ENCODE measurements at regions not wholly inside any gene's neighbourhood (a gene's known extent, or its start where the extent isn't known, plus 50 kb on each side); places are given as distances from the start of the nearest gene placed in this dataset.

DNA sequence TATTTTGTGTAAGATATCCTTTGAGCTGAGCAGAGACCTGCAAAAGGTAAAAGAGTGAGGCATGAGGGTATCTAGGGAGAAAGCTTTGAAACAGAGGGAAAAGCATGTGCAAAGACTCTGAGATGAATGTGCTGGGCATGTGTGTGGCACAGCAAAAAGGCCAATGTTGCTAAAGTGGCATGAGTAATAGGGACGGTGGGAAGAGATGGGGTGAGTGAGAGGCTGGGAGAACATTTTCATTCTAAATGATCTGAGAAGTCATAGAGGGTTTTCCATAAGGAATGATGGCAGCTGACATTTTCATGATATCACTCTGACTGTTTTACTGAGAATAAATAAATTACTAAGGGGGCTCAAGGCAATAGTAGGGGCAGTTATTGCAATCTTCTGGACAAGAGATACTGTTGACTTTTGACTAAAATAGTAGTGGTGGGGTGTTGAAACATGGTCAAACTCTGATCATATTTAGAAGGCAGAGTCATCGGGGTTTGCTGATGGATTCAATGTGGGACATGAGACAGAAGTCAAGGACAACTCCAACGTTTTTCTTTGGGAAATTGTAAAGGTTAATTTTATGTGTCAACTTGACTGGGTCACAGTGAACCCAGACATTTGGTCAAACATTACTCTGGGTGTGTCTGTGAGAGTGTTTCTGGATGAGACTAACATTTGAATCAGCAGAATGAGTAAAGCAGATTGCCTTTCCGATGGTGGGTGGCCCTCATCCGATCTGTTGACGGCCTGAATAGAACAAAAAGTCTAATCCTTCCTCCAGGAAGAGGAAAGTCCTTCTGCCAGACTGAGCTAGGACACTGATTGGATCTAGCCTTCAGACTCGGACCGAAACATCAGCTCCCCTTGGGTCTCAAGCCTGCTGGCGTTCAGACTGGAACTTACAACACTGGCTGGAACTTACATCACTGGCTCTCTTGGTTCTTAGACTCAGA lies 193.9 kb upstream of the PLXNC1 start:
- TF ChIP-seq CTCF (IDR thresholded peaks at IDR 0.05) (no peak), POLR2A (IDR thresholded peaks at IDR 0.05) (no peak)

Data from Peyer's patch (tissue), 4 donors.